ENCODE measurements at regions not wholly inside any gene's neighbourhood (a gene's known extent, or its start where the extent isn't known, plus 50 kb on each side); places are given as distances from the start of the nearest gene placed in this dataset.

DNA sequence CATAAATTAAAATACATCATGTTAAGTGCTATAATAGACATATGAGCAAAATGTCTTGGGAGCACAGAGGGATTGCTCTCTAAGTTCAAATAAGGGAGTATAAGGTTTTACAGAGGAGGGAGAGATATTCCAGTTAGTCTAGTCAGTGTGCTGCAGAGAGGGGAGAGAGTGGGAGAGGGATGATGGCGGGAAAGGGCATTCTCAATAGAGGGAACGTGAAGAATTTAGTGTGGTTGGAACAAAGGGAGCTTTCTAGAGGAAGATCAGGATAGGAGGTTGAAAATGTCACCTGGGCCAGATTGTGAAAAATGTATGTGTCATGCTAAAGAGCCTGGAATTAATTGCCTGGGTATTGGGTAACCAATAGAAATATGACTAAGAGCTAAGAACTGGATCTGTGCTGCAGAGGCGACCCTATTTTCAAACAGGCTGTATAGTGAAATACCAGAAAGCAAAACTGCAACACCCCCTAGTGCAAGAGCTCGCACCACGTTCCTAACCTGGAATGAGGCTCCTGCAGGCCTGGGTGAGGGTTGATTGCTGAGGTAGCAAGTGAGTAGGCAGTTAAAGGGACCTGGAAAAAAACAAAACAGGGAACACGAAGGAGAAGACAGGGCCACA, 791.8 kb upstream of the C9orf72 start:
- ChIA-PET CTCF (no interaction called here), POLR2A (ENCODE audit: unreplicated experiment) (no interaction called here)
- in situ Hi-C loops (cut with MboI; ENCODE audit: low sequenced_read_pairs) (no loop called here), dilution Hi-C loops (cut with HindIII; ENCODE audit: low sequenced_read_pairs, unreplicated experiment) (no loop called here), intact Hi-C loops (cut with micrococcal nuclease) (no loop called here)
- Histone ChIP-seq H3K4me3 (ENCODE audit: insufficient read depth, low read depth, low read length) (no peak overlapping the region), H3K9me3 (ENCODE audit: control insufficient read depth, insufficient read depth, low read length) (no peaks in the 10 kb centered on the region), H4K91ac (ENCODE audit: insufficient read depth, low read depth, low read length) (no peak overlapping the region), H4K8ac (ENCODE audit: low read depth in 2 of 2, low read length in 2 of 2) (no peak overlapping the region), H3K14ac (replicated peaks; ENCODE audit: low read depth, low read length) (no peak overlapping the region), H2BK20ac (ENCODE audit: low read depth, low read length) (no peak overlapping the region), H2BK5ac (ENCODE audit: low read depth, low read length, poor library complexity, severe bottlenecking) (no peak overlapping the region), H4K5ac (ENCODE audit: low read depth, low read length) (no peak overlapping the region), H3K18ac (ENCODE audit: low read depth, low read length) (no peak overlapping the region), H3K4me2 (ENCODE audit: low read depth, low read length) (no peak overlapping the region), H3K56ac (ENCODE audit: extremely low read depth, insufficient read depth, low read length) (no peak overlapping the region), H3K36me3 (ENCODE audit: control insufficient read depth, insufficient read depth, low read length) (no peaks in the 10 kb centered on the region), H3K4ac (ENCODE audit: low read depth, low read length) (no peak overlapping the region), H4K20me1 (ENCODE audit: insufficient read depth, low read length) (no peaks in the 10 kb centered on the region), H2BK120ac (ENCODE audit: low read depth, low read length) (no peak overlapping the region), H2BK15ac (ENCODE audit: low read depth, low read length) (no peak overlapping the region), H3K27ac (ENCODE audit: insufficient read depth, low read length) (no peak overlapping the region), H3K9ac (ENCODE audit: low read depth, low read length) (no peak overlapping the region), H3K23ac (ENCODE audit: low read depth, low read length) (no peak overlapping the region), H3K4me1 (ENCODE audit: control insufficient read depth, insufficient read depth, low read length) (no peaks in the 10 kb centered on the region), H3K27me3 (ENCODE audit: control insufficient read depth, insufficient read depth, low read length) (no peaks in the 10 kb centered on the region), H2AFZ (replicated peaks; ENCODE audit: low read length, poor library complexity) (no peak overlapping the region), H3K9me1 (ENCODE audit: insufficient read depth, low read length) (no peaks in the 10 kb centered on the region), H3K79me1 (ENCODE audit: low read depth in 1 of 2, low read length in 2 of 2) (no peaks in the 10 kb centered on the region), H2AK9ac (replicated peaks; ENCODE audit: low read depth, low read length, poor library complexity) (no peak overlapping the region), H2AK5ac (ENCODE audit: low read depth, low read length) (no peak overlapping the region)
- WGBS, 2 experiments (ENCODE audit: extremely low coverage in 2 of 2, insufficient read length in 1 of 2), result 54% methylated on average over 2 of the region's 6 CpGs; no CpG with 5 or more reads in 1 of the 2 experiments
- ATAC-seq (ENCODE audit: low read depth) (no peak), DNase-seq (no peak)
- TF ChIP-seq, protein P1, sequence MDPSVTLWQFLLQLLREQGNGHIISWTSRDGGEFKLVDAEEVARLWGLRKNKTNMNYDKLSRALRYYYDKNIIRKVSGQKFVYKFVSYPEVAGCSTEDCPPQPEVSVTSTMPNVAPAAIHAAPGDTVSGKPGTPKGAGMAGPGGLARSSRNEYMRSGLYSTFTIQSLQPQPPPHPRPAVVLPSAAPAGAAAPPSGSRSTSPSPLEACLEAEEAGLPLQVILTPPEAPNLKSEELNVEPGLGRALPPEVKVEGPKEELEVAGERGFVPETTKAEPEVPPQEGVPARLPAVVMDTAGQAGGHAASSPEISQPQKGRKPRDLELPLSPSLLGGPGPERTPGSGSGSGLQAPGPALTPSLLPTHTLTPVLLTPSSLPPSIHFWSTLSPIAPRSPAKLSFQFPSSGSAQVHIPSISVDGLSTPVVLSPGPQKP (IDR thresholded peaks at IDR 0.05; ENCODE audit: borderline replicate concordance, low read depth, low read length), result no peak
- TF ChIP-seq CEBPB (IDR thresholded peaks at IDR 0.05; ENCODE audit: low read depth, low read length) (no peak), MAZ (IDR thresholded peaks at IDR 0.05; ENCODE audit: borderline replicate concordance, low read depth, low read length) (no peak), SMC3 (IDR thresholded peaks at IDR 0.05; ENCODE audit: low read depth, low read length) (no peak), RCOR1 (IDR thresholded peaks at IDR 0.05; ENCODE audit: insufficient replicate concordance, low read length) (no peak)
- TF ChIP-seq, protein P2, sequence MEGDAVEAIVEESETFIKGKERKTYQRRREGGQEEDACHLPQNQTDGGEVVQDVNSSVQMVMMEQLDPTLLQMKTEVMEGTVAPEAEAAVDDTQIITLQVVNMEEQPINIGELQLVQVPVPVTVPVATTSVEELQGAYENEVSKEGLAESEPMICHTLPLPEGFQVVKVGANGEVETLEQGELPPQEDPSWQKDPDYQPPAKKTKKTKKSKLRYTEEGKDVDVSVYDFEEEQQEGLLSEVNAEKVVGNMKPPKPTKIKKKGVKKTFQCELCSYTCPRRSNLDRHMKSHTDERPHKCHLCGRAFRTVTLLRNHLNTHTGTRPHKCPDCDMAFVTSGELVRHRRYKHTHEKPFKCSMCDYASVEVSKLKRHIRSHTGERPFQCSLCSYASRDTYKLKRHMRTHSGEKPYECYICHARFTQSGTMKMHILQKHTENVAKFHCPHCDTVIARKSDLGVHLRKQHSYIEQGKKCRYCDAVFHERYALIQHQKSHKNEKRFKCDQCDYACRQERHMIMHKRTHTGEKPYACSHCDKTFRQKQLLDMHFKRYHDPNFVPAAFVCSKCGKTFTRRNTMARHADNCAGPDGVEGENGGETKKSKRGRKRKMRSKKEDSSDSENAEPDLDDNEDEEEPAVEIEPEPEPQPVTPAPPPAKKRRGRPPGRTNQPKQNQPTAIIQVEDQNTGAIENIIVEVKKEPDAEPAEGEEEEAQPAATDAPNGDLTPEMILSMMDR (conservative IDR thresholded peaks at IDR 0.05; ENCODE audit: low read depth, low read length), result no peak
- no TSS peak for BruUV-seq (replicated peaks)
